ENCODE measurements at regions not wholly inside any gene's neighbourhood (a gene's known extent, or its start where the extent isn't known, plus 50 kb on each side); places are given as distances from the start of the nearest gene placed in this dataset.
"Not testable (repeated sequence)": the region's sequence is repeated elsewhere in the genome, so short reads cannot be mapped to it uniquely, and the experiment has no call there.

- DNase-seq, result not testable (repeated sequence)
Observed at GRCh38 chr18:14321217-14321616, 189.0 kb upstream of the ZNF519 start.

- DNase-seq, result not testable (repeated sequence)
Observed at GRCh38 chr18:14301255-14301654, 169.0 kb upstream of the ZNF519 start.

GRCh38 chr18:14295081-14295480 is 162.8 kb upstream of the ZNF519 start:
- not testable (repeated sequence) for DNase-seq

GRCh38 chr18:14285053-14285452 is 152.8 kb upstream of the ZNF519 start:
- no peak for DNase-seq

GRCh38 chr18:14275391-14275790 is 143.2 kb upstream of the ZNF519 start:
- not testable (repeated sequence) for DNase-seq

- not testable (repeated sequence) for DNase-seq
Observed at GRCh38 chr18:14265637-14266410, 133.6 kb upstream of the ZNF519 start.

GRCh38 chr18:14262786-14263185 is 130.6 kb upstream of the ZNF519 start:
- DNase-seq, result not testable (repeated sequence)

GRCh38 chr18:14250084-14250677 is 117.9 kb upstream of the ZNF519 start:
- not testable (repeated sequence) for DNase-seq

GRCh38 chr18:14239224-14239623 is 107.0 kb upstream of the ZNF519 start:
- not testable (repeated sequence) for DNase-seq

GRCh38 chr18:14236356-14237048 is 104.3 kb upstream of the ZNF519 start:
- DNase-seq, result not testable (repeated sequence)

GRCh38 chr18:14225286-14225679 is 93.0 kb upstream of the ZNF519 start:
- not testable (repeated sequence) for DNase-seq

GRCh38 chr18:14224551-14225285 is 92.5 kb upstream of the ZNF519 start:
- DNase-seq, result not testable (repeated sequence)

GRCh38 chr18:14223919-14224318 is 91.7 kb upstream of the ZNF519 start:
- not testable (repeated sequence) for DNase-seq

- not testable (repeated sequence) for DNase-seq
Observed at GRCh38 chr18:14223231-14223822, 91.1 kb upstream of the ZNF519 start.

- DNase-seq, result not testable (repeated sequence)
Observed at GRCh38 chr18:14222354-14223221, 90.4 kb upstream of the ZNF519 start.

- no peak for DNase-seq
Observed at GRCh38 chr18:14221689-14222088, 89.5 kb upstream of the ZNF519 start.

- not testable (repeated sequence) for DNase-seq
Observed at GRCh38 chr18:14215952-14216351, 83.7 kb upstream of the ZNF519 start.

- DNase-seq, result not testable (repeated sequence)
Observed at GRCh38 chr18:14203424-14203823, 71.2 kb upstream of the ZNF519 start.

GRCh38 chr18:14190776-14191442 is 58.7 kb upstream of the ZNF519 start:
- DNase-seq, result not testable (repeated sequence)

- DNase-seq, result peak; percentile 3
Observed at GRCh38 chr18:14189858-14190257, 57.6 kb upstream of the ZNF519 start.
